ENCODE measurements at regions not wholly inside any gene's neighbourhood (a gene's known extent, or its start where the extent isn't known, plus 50 kb on each side); places are given as distances from the start of the nearest gene placed in this dataset.

DNA sequence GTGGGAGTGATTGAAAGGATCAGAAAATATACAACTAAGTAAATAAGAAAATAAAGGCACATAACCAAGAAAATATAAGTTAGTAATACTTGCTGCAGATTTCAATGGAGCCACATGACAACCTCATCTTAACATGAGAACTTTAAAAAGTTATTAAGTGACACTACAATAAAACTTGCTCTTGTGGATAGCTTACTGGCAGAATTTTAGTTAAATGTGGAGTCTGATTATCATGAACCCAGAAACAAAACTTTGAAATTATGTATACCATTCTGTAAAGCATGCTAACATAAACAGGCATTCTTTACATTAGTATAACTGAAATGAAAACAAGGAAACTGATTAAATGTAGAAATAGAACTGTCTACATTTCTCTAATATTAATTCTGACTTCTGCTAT is 220.9 kb downstream of the RFPL4B start:
- DNase-seq (ENCODE audit: low read depth in 2 of 2): no peak
- no peak overlapping the region for H3K4me3 ChIP-seq (replicated peaks in 1 of 2; ENCODE audit: low read depth in 2 of 2, low read length in 2 of 2)
- TF ChIP-seq, protein P1, sequence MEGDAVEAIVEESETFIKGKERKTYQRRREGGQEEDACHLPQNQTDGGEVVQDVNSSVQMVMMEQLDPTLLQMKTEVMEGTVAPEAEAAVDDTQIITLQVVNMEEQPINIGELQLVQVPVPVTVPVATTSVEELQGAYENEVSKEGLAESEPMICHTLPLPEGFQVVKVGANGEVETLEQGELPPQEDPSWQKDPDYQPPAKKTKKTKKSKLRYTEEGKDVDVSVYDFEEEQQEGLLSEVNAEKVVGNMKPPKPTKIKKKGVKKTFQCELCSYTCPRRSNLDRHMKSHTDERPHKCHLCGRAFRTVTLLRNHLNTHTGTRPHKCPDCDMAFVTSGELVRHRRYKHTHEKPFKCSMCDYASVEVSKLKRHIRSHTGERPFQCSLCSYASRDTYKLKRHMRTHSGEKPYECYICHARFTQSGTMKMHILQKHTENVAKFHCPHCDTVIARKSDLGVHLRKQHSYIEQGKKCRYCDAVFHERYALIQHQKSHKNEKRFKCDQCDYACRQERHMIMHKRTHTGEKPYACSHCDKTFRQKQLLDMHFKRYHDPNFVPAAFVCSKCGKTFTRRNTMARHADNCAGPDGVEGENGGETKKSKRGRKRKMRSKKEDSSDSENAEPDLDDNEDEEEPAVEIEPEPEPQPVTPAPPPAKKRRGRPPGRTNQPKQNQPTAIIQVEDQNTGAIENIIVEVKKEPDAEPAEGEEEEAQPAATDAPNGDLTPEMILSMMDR (IDR thresholded peaks at IDR 0.05; ENCODE audit: low read depth, low read length): no peak

- no peak overlapping the region for H3K4me3 ChIP-seq (replicated peaks in 1 of 2; ENCODE audit: low read depth in 2 of 2, low read length in 2 of 2)
- TF ChIP-seq, protein P1 (IDR thresholded peaks at IDR 0.05; ENCODE audit: low read depth, low read length): no peak
- DNase-seq (ENCODE audit: low read depth in 2 of 2): peak; percentile 32 to 71
These were observed 224.5 kb downstream of the RFPL4B start for GRCh38 chr6:112571488-112572270.

- no peak overlapping the region for H3K4me3 ChIP-seq (replicated peaks in 1 of 2; ENCODE audit: low read depth in 2 of 2, low read length in 2 of 2)
- no peak for DNase-seq (ENCODE audit: low read depth in 2 of 2)
- TF ChIP-seq, protein P1 (IDR thresholded peaks at IDR 0.05; ENCODE audit: low read depth, low read length): no peak
These were observed 227.1 kb downstream of the RFPL4B start for GRCh38 chr6:112574190-112574589.

GRCh38 chr6:112575309-112575834 is 228.2 kb downstream of the RFPL4B start:
- TF ChIP-seq, protein P1 (IDR thresholded peaks at IDR 0.05; ENCODE audit: low read depth, low read length): no peak
- no peak overlapping the region for H3K4me3 ChIP-seq (replicated peaks in 1 of 2; ENCODE audit: low read depth in 2 of 2, low read length in 2 of 2)
- DNase-seq (ENCODE audit: low read depth in 2 of 2): no peak

DNA sequence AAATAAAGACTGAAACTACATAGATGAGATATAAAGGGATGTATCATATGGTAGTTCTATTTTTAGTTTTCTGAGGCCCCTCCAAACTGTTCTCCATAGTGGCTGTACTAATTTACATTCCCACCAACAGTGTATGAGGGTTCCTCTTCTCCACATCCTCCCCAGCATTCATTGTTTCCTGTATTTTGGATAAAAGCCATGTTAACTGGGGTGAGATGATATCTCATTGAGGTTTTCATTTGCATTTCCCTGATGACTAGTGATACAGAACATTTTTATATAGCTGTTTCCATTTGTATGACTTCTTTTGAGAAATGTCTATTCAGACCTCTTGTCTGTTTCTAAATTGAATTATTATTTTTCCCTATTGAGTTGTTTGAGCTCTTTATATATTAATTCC is 229.3 kb downstream of the RFPL4B start:
- no peak overlapping the region for H3K4me3 ChIP-seq (replicated peaks in 1 of 2; ENCODE audit: low read depth in 2 of 2, low read length in 2 of 2)
- TF ChIP-seq, protein P1 (IDR thresholded peaks at IDR 0.05; ENCODE audit: low read depth, low read length): no peak
- no peak for DNase-seq (ENCODE audit: low read depth in 2 of 2)

DNA sequence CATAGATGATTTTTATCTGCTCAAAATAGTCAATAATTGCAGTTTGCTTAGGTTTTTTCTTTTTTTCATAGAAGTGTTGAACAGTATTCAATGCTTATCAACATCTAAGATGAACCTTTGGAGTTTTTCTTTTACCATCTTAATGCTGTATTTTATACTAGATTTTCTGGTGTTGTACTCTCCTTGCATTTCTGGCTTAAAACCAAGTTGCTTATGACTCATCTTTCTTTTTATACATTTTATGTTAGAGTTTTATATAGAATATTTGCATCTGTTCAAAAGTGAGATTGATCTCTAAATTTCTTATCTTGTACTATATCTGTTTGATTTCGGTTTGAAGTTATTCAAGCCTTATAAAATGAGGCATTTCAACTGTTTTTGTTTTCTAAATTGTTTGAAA is 232.5 kb downstream of the RFPL4B start:
- DNase-seq (ENCODE audit: low read depth in 2 of 2): peak in 1 of 2 donors; percentile 18
- H3K4me3 ChIP-seq (replicated peaks in 1 of 2; ENCODE audit: low read depth in 2 of 2, low read length in 2 of 2): no peak overlapping the region
- TF ChIP-seq, protein P1 (IDR thresholded peaks at IDR 0.05; ENCODE audit: low read depth, low read length): no peak

Measured in cardiac fibroblast (primary cell).